Thyroid gland (tissue), 4 donors: ENCODE measurements at regions not wholly inside any gene's neighbourhood (a gene's known extent, or its start where the extent isn't known, plus 50 kb on each side); places are given as distances from the start of the nearest gene placed in this dataset.

Experiments used
- POLR2A ChIP-seq, 2 donors: fragments of 450-650 bp; IDR thresholded peaks; one replicate each; pipeline ENCODE4 v1.6.1; 2017; ENCODE audit warnings: antibody characterized with exemption in 2 of 2, mild to moderate bottlenecking in 2 of 2, moderate library complexity in 1 of 2
- TF ChIP-seq, protein P1 (sequence below), 6 experiments: fragments of 200-600 bp in 3 of 6; fragments of 450-650 bp in 3 of 6; sonication (generic) in 3 of 6; IDR thresholded peaks; one replicate each; pipeline ENCODE4 v1.5.1; 2016 to 2019; ENCODE audit warnings: antibody characterized with exemption in 6 of 6, mild to moderate bottlenecking in 2 of 6, inconsistent platforms in 1 of 6, moderate library complexity in 1 of 6

DNA sequence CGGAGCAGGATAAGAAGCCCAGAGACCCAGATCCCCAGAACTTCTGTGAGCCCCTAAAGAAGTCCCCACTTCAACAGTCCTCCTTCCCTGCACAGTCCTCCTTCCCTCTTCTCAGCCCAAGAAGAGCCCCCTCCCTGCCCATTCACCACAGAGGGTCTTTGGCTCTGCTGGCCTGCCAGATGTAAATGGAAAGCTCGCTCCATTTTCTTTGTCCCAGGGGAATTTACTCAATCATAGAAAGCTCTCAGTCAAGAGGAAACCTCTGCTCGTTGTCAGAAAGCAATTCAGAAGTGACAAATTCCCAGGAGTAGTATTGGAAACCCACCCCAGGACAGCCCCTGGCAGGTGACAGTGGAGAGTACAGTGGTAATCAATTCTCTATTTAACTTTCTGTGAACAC is 105.5 kb upstream of the SMAD3 start:
- TF ChIP-seq POLR2A (IDR thresholded peaks at IDR 0.05) = no peak
- TF ChIP-seq, protein P1, sequence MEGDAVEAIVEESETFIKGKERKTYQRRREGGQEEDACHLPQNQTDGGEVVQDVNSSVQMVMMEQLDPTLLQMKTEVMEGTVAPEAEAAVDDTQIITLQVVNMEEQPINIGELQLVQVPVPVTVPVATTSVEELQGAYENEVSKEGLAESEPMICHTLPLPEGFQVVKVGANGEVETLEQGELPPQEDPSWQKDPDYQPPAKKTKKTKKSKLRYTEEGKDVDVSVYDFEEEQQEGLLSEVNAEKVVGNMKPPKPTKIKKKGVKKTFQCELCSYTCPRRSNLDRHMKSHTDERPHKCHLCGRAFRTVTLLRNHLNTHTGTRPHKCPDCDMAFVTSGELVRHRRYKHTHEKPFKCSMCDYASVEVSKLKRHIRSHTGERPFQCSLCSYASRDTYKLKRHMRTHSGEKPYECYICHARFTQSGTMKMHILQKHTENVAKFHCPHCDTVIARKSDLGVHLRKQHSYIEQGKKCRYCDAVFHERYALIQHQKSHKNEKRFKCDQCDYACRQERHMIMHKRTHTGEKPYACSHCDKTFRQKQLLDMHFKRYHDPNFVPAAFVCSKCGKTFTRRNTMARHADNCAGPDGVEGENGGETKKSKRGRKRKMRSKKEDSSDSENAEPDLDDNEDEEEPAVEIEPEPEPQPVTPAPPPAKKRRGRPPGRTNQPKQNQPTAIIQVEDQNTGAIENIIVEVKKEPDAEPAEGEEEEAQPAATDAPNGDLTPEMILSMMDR (IDR thresholded peaks at IDR 0.05) = no peak
